K562 (cell line): ENCODE measurements at regions not wholly inside any gene's neighbourhood (a gene's known extent, or its start where the extent isn't known, plus 50 kb on each side); places are given as distances from the start of the nearest gene placed in this dataset.

Experiments
- ATAC-seq: fragments of 200-7000 bp; cut with Tn5 transposase; 3 replicates; pipeline ENCODE4 v1.9.1; 2020; ENCODE audit warnings: moderate library complexity
- BruUV-seq: library from RNA; stranded (reverse); fragments of 400-500 nt; replicated peaks from 2 replicates; lab custom pipeline; 2021; lab: Mats Ljungman, UMichigan
- CTCF ChIA-PET: fragments of 300-600 bp; formaldehyde crosslinking; extraction: SDS; loops from one replicate; lab custom pipeline; 2021; ENCODE audit warnings: low intra/inter-chr PET ratio; lab: Yijun Ruan, JAX
- POLR2A ChIA-PET: fragments of 300-600, 350-650 bp; sonication (Branson Sonifier 250); formaldehyde crosslinking; extraction: SDS; loops from one replicate; lab custom pipeline; 2021; ENCODE audit warnings: antibody characterized with exemption, inconsistent platforms; lab: Yijun Ruan, JAX
- DNase-seq, 4 experiments: peaks; one replicate each; pipeline versions ENCODE4 v3.0.0 to v3.0.0-alpha.2; 2011 to 2018; ENCODE audit warnings: low spot score in 3 of 4, mixed read lengths in 3 of 4; ENCODE audit errors: extremely low read depth in 1 of 4
- FAIRE-seq: peaks from 2 replicates; lab custom pipeline; 2011; peaks lifted over from hg19 to GRCh38; lab: Jason Lieb, UNC
- H2AFZ ChIP-seq: 2 replicates; pipeline ENCODE4 v1.6.0; 2011; ENCODE audit warnings: low read depth, low read length, control low read depth, inconsistent platforms
- H3K27ac ChIP-seq: fragments of 200-600 bp; 3 replicates; pipeline ENCODE4 v1.8.0; 2011; ENCODE audit warnings: low read depth, mild to moderate bottlenecking, control low read depth, inconsistent platforms, low read length, moderate library complexity, mixed read lengths; ENCODE audit errors: extremely low read depth
- H3K27me3 ChIP-seq, 2 experiments: fragments of 300-600 bp in 1 of 2; 2 replicates in 1 of 2; 3 replicates in 1 of 2; pipeline versions ENCODE4 v1.6.0 to v1.8.0; 2011; ENCODE audit warnings: inconsistent platforms in 2 of 2, low read length in 2 of 2, mild to moderate bottlenecking in 1 of 2, mixed read lengths in 1 of 2, moderate library complexity in 1 of 2; ENCODE audit not compliant: control insufficient read depth in 2 of 2, insufficient read depth in 2 of 2
- H3K36me3 ChIP-seq: fragments of 300-600 bp; 3 replicates; pipeline ENCODE4 v1.8.0; 2011; ENCODE audit warnings: mild to moderate bottlenecking, low read length, inconsistent platforms; ENCODE audit not compliant: control insufficient read depth, insufficient read depth
- H3K4me1 ChIP-seq, 2 experiments: fragments of 200-600 bp in 1 of 2; replicated peaks in 1 of 2; 2 replicates in 1 of 2; 3 replicates in 1 of 2; pipeline versions ENCODE4 v1.5.1 to v1.8.0; 2011; ENCODE audit warnings: inconsistent platforms in 2 of 2, low read length in 2 of 2, mild to moderate bottlenecking in 1 of 2, mixed read lengths in 1 of 2, moderate library complexity in 1 of 2; ENCODE audit not compliant: control insufficient read depth in 2 of 2, insufficient read depth in 2 of 2
- H3K4me2 ChIP-seq: 2 replicates; pipeline ENCODE4 v1.6.1; 2011; ENCODE audit warnings: low read length, control low read depth, inconsistent platforms, mixed read lengths; ENCODE audit not compliant: insufficient read depth
- H3K4me3 ChIP-seq: fragments of 200-600 bp; sonication (generic), shearing (Covaris generic); 2 replicates; pipeline ENCODE4 v1.5.1; 2016; ENCODE audit warnings: control low read depth, inconsistent platforms
- H3K79me2 ChIP-seq: fragments of 200-600 bp; 3 replicates; pipeline ENCODE4 v1.8.0; 2011; ENCODE audit warnings: low read length, inconsistent platforms; ENCODE audit not compliant: control insufficient read depth, insufficient read depth
- H3K9ac ChIP-seq, 2 experiments: 2 replicates each; pipeline versions ENCODE4 v1.6.0 to v1.6.1; 2011; ENCODE audit warnings: low read depth in 2 of 2, low read length in 2 of 2, control low read depth in 1 of 2, inconsistent platforms in 1 of 2, mild to moderate bottlenecking in 1 of 2, mixed read lengths in 1 of 2; ENCODE audit not compliant: insufficient read depth in 1 of 2
- H3K9me1 ChIP-seq: one replicate; pipeline ENCODE4 v1.6.0; 2011; ENCODE audit warnings: inconsistent platforms, mild to moderate bottlenecking, low read length, moderate library complexity; ENCODE audit not compliant: control insufficient read depth, insufficient read depth
- H3K9me3 ChIP-seq: replicated peaks from 2 replicates; pipeline ENCODE4 v1.5.1; 2011; ENCODE audit warnings: low read depth, low read length, inconsistent platforms; ENCODE audit not compliant: control insufficient read depth, insufficient read depth
- H4K20me1 ChIP-seq: replicated peaks from 2 replicates; pipeline ENCODE4 v1.6.1; 2011; ENCODE audit warnings: low read length, inconsistent platforms, mixed read lengths; ENCODE audit not compliant: control insufficient read depth, insufficient read depth
- CBFA2T3 ChIP-seq: fragments of 450-650 bp; IDR thresholded peaks from 2 replicates; pipeline ENCODE4 v1.6.1; 2017
- CHD4 ChIP-seq: fragments of 200-600 bp; sonication (generic); IDR thresholded peaks from 3 replicates; pipeline ENCODE4 v1.6.1; 2012; ENCODE audit warnings: low read depth, mild to moderate bottlenecking, mixed read lengths, low read length, inconsistent platforms; ENCODE audit not compliant: insufficient read depth, insufficient replicate concordance, poor library complexity, severe bottlenecking
- DMBX1 ChIP-seq: fragments of 250-450 bp; sonication (Bioruptor Pico); IDR thresholded peaks from 2 replicates; pipeline ENCODE4 v1.8.0; 2022; ENCODE audit warnings: inconsistent platforms, mild to moderate bottlenecking, moderate library complexity, borderline replicate concordance
- FOXM1 ChIP-seq, 2 experiments: fragments of 450-650 bp in 1 of 2; sonication (generic) in 1 of 2; formaldehyde crosslinking in 1 of 2; IDR thresholded peaks; 2 replicates each; pipeline versions ENCODE4 v1.6.1 to v1.9.0; 2017 to 2022; ENCODE audit warnings: low read depth in 2 of 2, mild to moderate bottlenecking in 2 of 2, missing genetic modification reagents in 1 of 2, moderate library complexity in 1 of 2
- KLF16 ChIP-seq: IDR thresholded peaks from 2 replicates; pipeline ENCODE4 v1.6.1; 2016; ENCODE audit warnings: antibody characterized with exemption
- MEF2D ChIP-seq: conservative IDR thresholded peaks from 2 replicates; pipeline ENCODE4 v1.6.1; 2016; ENCODE audit warnings: low read depth, missing genetic modification characterization, missing compliant biosample characterization
- RBM14 ChIP-seq: fragments of 200-400 bp; formaldehyde crosslinking; IDR thresholded peaks from 2 replicates; pipeline ENCODE4 v1.6.1; 2018; ENCODE audit warnings: low read depth, mild to moderate bottlenecking, low read length, moderate library complexity, borderline replicate concordance; ENCODE audit not compliant: insufficient read depth
- U2AF2 ChIP-seq: fragments of 200-400 bp; formaldehyde crosslinking; optimal IDR thresholded peaks from 2 replicates; pipeline ENCODE3; 2017; ENCODE audit warnings: low read depth, mild to moderate bottlenecking, low read length
- ZBTB49 ChIP-seq: sonication (generic); formaldehyde crosslinking; IDR thresholded peaks from 2 replicates; pipeline ENCODE4 v1.8.0; 2022; ENCODE audit warnings: missing genetic modification reagents, mild to moderate bottlenecking, borderline replicate concordance
- ZNF239 ChIP-seq: fragments of 250-450 bp; sonication (Bioruptor Pico); IDR thresholded peaks from 2 replicates; pipeline ENCODE4 v1.4.0; 2020; ENCODE audit warnings: mild to moderate bottlenecking
- WGBS: fragments of 100-300 bp; shearing (Covaris generic); methylation state at CpG from one replicate; pipeline ENCODE4 v1.1.6; 2016; ENCODE audit warnings: low coverage, mixed read lengths; ENCODE audit not compliant: insufficient coverage; ENCODE audit errors: missing lambda C conversion rate; 5-methylcytosine and 5-hydroxymethylcytosine counted together
- in situ Hi-C: fragments of 300-500 bp; cut with MboI; formaldehyde crosslinking; loops from 4 replicates; pipeline ENCODE4 v1.15.0; 2018; ENCODE audit warnings: inconsistent platforms, mixed read lengths
- intact Hi-C: fragments of 100-400 bp; cut with micrococcal nuclease; formaldehyde crosslinking; loops from 2 replicates; pipeline ENCODE4 v1.14.2; 2022

DNA sequence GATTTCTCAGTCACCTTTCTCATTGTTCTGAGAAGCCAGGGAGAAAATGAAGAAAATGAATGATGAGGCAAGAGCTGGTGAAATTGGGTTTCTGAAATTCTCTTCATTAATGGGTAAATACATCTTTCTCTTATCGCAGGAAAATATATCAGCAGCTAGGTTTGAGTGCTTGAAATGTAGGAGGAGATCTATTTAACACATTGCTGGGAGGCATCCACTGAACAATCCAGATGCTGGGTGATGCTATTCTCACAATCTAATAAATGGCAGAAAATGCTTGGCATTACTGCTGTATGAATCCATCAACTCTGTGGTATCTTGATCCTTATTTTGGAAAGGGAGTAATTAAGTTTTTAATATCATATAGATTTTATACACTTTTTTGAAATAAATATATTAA is 199.6 kb upstream of the LRP1B start:
- Histone ChIP-seq H3K9me1 (no peaks in the 10 kb centered on the region), H3K79me2 (no peaks in the 10 kb centered on the region), H4K20me1 (no peaks in the 10 kb centered on the region), H3K27ac (no peak overlapping the region), H3K36me3 (no peaks in the 10 kb centered on the region), H3K4me2 (no peak overlapping the region), H2AFZ (no peak overlapping the region), H3K9ac (no peak overlapping the region), H3K4me3 (no peak overlapping the region)
- intact Hi-C loops: no loop called here
- FAIRE-seq (no peak), ATAC-seq (no peak), DNase-seq (no peak)
- POLR2A ChIA-PET: no interaction called here
- 0% methylated on average over 1 of the region's 1 CpG for WGBS
- CTCF ChIA-PET: no interaction called here
- in situ Hi-C loops: no loop called here
- no peak for TF ChIP-seq CBFA2T3
- no peak for TF ChIP-seq FOXM1 (IDR thresholded peaks at IDR 0.05; ENCODE audit: low read depth)
- TF ChIP-seq FOXM1 (CRISPR knock-in tag; IDR thresholded peaks at IDR 0.05; ENCODE audit: low read depth): no peak
- TF ChIP-seq DMBX1 (CRISPR knock-in tag): no peak
- no peak for TF ChIP-seq KLF16
- TF ChIP-seq ZNF239 (CRISPR knock-in tag): no peak
- TF ChIP-seq MEF2D (tag): no peak
- no peak for TF ChIP-seq RBM14
- no peak for TF ChIP-seq CHD4
- no peak for TF ChIP-seq ZBTB49
- no peak for TF ChIP-seq U2AF2
- TF ChIP-seq, all 486 proteins: peak for 0
- Histone ChIP-seq H3K27me3 (no peaks in the 10 kb centered on the region), H3K4me1 (no peaks in the 10 kb centered on the region), H3K9me3 (no peaks in the 10 kb centered on the region; the same call in 1 of the 2 replicates)
- BruUV-seq: no TSS peak
